Gastroesophageal sphincter (tissue), 4 donors: ENCODE measurements at regions not wholly inside any gene's neighbourhood (a gene's known extent, or its start where the extent isn't known, plus 50 kb on each side); places are given as distances from the start of the nearest gene placed in this dataset.
"Not testable (repeated sequence)": the region's sequence is repeated elsewhere in the genome, so short reads cannot be mapped to it uniquely, and the experiment has no call there.

Experiments used
- ATAC-seq: fragments of 150-250 bp; one replicate; pipeline ENCODE4 v1.9.1; 2016; ENCODE audit warnings: mild to moderate bottlenecking, moderate library complexity
- H3K27ac ChIP-seq, 4 donors: fragments of 200-600 bp; sonication (generic) in 3 of 4; 1 replicate in 3 of 4; 2 replicates in 1 of 4; pipeline ENCODE4 v1.5.1; 2016 to 2019
- H3K27me3 ChIP-seq: fragments of 200-600 bp; sonication (generic); one replicate; pipeline ENCODE4 v1.5.1; 2019
- H3K36me3 ChIP-seq, 2 donors: fragments of 200-600 bp; sonication (generic); one replicate each; pipeline ENCODE4 v1.5.1; 2019; ENCODE audit warnings: control low read depth in 1 of 2
- H3K4me1 ChIP-seq, 3 donors: fragments of 200-600 bp; sonication (generic); 1 replicate in 2 of 3; 2 replicates in 1 of 3; pipeline ENCODE4 v1.5.1; 2016 to 2019; ENCODE audit warnings: control low read depth in 2 of 3
- H3K4me3 ChIP-seq, 2 donors: fragments of 200-600 bp; sonication (generic); one replicate each; pipeline ENCODE4 v1.5.1; 2019; ENCODE audit warnings: mild to moderate bottlenecking in 1 of 2, moderate library complexity in 1 of 2
- H3K9me3 ChIP-seq, 3 donors: fragments of 200-600 bp; sonication (generic); one replicate each; pipeline ENCODE4 v1.5.1; 2017 to 2019; ENCODE audit warnings: control low read depth in 2 of 3
- CTCF ChIP-seq, 4 experiments: fragments of 200-600 bp in 2 of 4; fragments of 450-650 bp in 2 of 4; sonication (generic) in 1 of 4; IDR thresholded peaks; one replicate each; pipeline ENCODE4 v1.5.1; 2017 to 2019; ENCODE audit warnings: antibody characterized with exemption in 4 of 4, mild to moderate bottlenecking in 2 of 4, moderate library complexity in 2 of 4
- EP300 ChIP-seq: sonication (generic); formaldehyde crosslinking; IDR thresholded peaks from one replicate; pipeline ENCODE4 v1.6.1; 2017; ENCODE audit warnings: antibody characterized with exemption, mild to moderate bottlenecking
- POLR2A ChIP-seq, 2 donors: fragments of 450-650 bp; IDR thresholded peaks; one replicate each; pipeline ENCODE4 v1.6.1; 2017; ENCODE audit warnings: antibody characterized with exemption in 2 of 2, mild to moderate bottlenecking in 2 of 2, moderate library complexity in 1 of 2
- POLR2AphosphoS5 ChIP-seq: sonication (generic); formaldehyde crosslinking; IDR thresholded peaks from one replicate; pipeline ENCODE4 v1.6.1; 2017; ENCODE audit warnings: antibody characterized with exemption
- WGBS, 2 donors: methylation state at CpG; one replicate each; pipeline ENCODE4 v1.1.5; 2018; ENCODE audit warnings: low coverage in 1 of 2; 5-methylcytosine and 5-hydroxymethylcytosine counted together

GRCh38 chr17:22270381-22270780 lies 578.1 kb downstream of the KCNJ18 start:
- Histone ChIP-seq H3K27ac (no peak overlapping the region), H3K36me3 (no peaks in the 10 kb centered on the region), H3K4me3 (no peak overlapping the region), H3K4me1 (no peaks in the 10 kb centered on the region), H3K27me3 (no peaks in the 10 kb centered on the region), H3K9me3 (peaks cover 0 to 4% (median 0%) of the 10 kb centered on the region in 3 donors)
- no peak for TF ChIP-seq EP300
- no peak for TF ChIP-seq POLR2AphosphoS5
- no peak for TF ChIP-seq CTCF (IDR thresholded peaks at IDR 0.05)
- no peak for TF ChIP-seq POLR2A (IDR thresholded peaks at IDR 0.05)
- no CpG with 5 or more reads among the region's 4 CpGs for WGBS, 2 donors
- ATAC-seq: peak; percentile 6

GRCh38 chr17:22270809-22271208 lies 578.5 kb downstream of the KCNJ18 start:
- not testable (repeated sequence) for H3K4me1 ChIP-seq, ATAC-seq, H3K9me3 ChIP-seq, H3K27ac ChIP-seq, H3K36me3 ChIP-seq, H3K27me3 ChIP-seq, H3K4me3 ChIP-seq
- WGBS, 2 donors: no CpG with 5 or more reads among the region's 1 CpG

- Histone ChIP-seq H3K36me3 (no peaks in the 10 kb centered on the region), H3K9me3 (no peaks in the 10 kb centered on the region), H3K27me3 (peaks cover 2% of the 10 kb centered on the region), H3K4me3 (no peak overlapping the region), H3K27ac (no peak overlapping the region), H3K4me1 (no peaks in the 10 kb centered on the region)
- no peak for ATAC-seq
- TF ChIP-seq CTCF (IDR thresholded peaks at IDR 0.05): no peak
- no peak for TF ChIP-seq POLR2AphosphoS5
- no peak for TF ChIP-seq EP300
- TF ChIP-seq POLR2A (IDR thresholded peaks at IDR 0.05): no peak
- 56 to 74% methylated on average over 4 to 5 of the region's 10 CpGs for WGBS, 2 donors
These were observed 580.2 kb downstream of the KCNJ18 start for GRCh38 chr17:22272363-22273146.

- H3K27me3 ChIP-seq: peaks cover 8% of the 10 kb centered on the region
- no peak overlapping the region for H3K27ac ChIP-seq
- H3K9me3 ChIP-seq: no peaks in the 10 kb centered on the region
- H3K36me3 ChIP-seq: no peaks in the 10 kb centered on the region
- no peaks in the 10 kb centered on the region for H3K4me1 ChIP-seq
- no peak for TF ChIP-seq POLR2AphosphoS5
- TF ChIP-seq EP300: no peak
- TF ChIP-seq CTCF (IDR thresholded peaks at IDR 0.05): no peak
- no peak for TF ChIP-seq POLR2A (IDR thresholded peaks at IDR 0.05)
- WGBS, 2 donors: 29 to 39% methylated on average over 1 to 2 of the region's 2 CpGs
- H3K4me3 ChIP-seq: no peak overlapping the region
- ATAC-seq: no peak
These were observed 581.0 kb downstream of the KCNJ18 start for GRCh38 chr17:22273308-22273707.

- no peak for ATAC-seq
- no peak overlapping the region for H3K27ac ChIP-seq
- 14% methylated on average over 1 of the region's 3 CpGs; no CpG with 5 or more reads in 1 of the 2 donors for WGBS, 2 donors
These were observed 585.3 kb downstream of the KCNJ18 start for GRCh38 chr17:22277595-22277994.

More at GRCh38 chr17:22277595-22277994, 585.3 kb downstream of the KCNJ18 start:
- Histone ChIP-seq H3K4me1 (no peaks in the 10 kb centered on the region), H3K36me3 (no peaks in the 10 kb centered on the region), H3K9me3 (no peaks in the 10 kb centered on the region), H3K27me3 (peaks cover 13% of the 10 kb centered on the region), H3K4me3 (no peak overlapping the region)
- TF ChIP-seq CTCF (IDR thresholded peaks at IDR 0.05) (no peak), EP300 (no peak), POLR2A (IDR thresholded peaks at IDR 0.05) (no peak), POLR2AphosphoS5 (no peak)
